DND-41 (cell line): ENCODE measurements at regions not wholly inside any gene's neighbourhood (a gene's known extent, or its start where the extent isn't known, plus 50 kb on each side); places are given as distances from the start of the nearest gene placed in this dataset.

Experiments
- ATAC-seq: fragments of 200-7000 bp; cut with Tn5 transposase; 3 replicates; pipeline ENCODE4 v1.9.1; 2021; ENCODE audit warnings: low read depth; ENCODE audit not compliant: insufficient read depth
- DNase-seq: peaks from one replicate; pipeline ENCODE4 v3.0.0-alpha.2; 2020
- H2AFZ ChIP-seq: 2 replicates; pipeline ENCODE4 v1.6.0; 2012; ENCODE audit warnings: low read depth, low read length
- H3K27ac ChIP-seq: 2 replicates; pipeline ENCODE4 v1.5.1; 2012; ENCODE audit warnings: low read length, inconsistent platforms
- H3K27me3 ChIP-seq: fragments of 200-600 bp; sonication (generic); 2 replicates; pipeline ENCODE4 v1.6.0; 2012; ENCODE audit warnings: low read length, mild to moderate bottlenecking, inconsistent platforms; ENCODE audit not compliant: insufficient read depth, poor library complexity
- H3K36me3 ChIP-seq: 2 replicates; pipeline ENCODE4 v1.5.1; 2012; ENCODE audit warnings: low read length, inconsistent platforms; ENCODE audit not compliant: insufficient read depth
- H3K4me1 ChIP-seq: 2 replicates; pipeline ENCODE4 v1.5.1; 2012; ENCODE audit warnings: mild to moderate bottlenecking, low read length; ENCODE audit not compliant: insufficient read depth
- H3K4me2 ChIP-seq: 2 replicates; pipeline ENCODE4 v1.6.0; 2012; ENCODE audit warnings: mild to moderate bottlenecking, moderate library complexity, low read length, inconsistent platforms; ENCODE audit not compliant: insufficient read depth
- H3K4me3 ChIP-seq, 2 experiments: fragments of 200-600 bp in 1 of 2; shearing (Covaris generic) in 1 of 2; 2 replicates each; pipeline ENCODE4 v1.5.1; 2012 to 2016; ENCODE audit warnings: inconsistent platforms in 2 of 2, low read length in 2 of 2, mild to moderate bottlenecking in 2 of 2, low read depth in 1 of 2, moderate library complexity in 1 of 2
- H3K79me2 ChIP-seq: 2 replicates; pipeline ENCODE4 v1.6.0; 2012; ENCODE audit warnings: low read length, inconsistent platforms; ENCODE audit not compliant: insufficient read depth
- H3K9ac ChIP-seq: 2 replicates; pipeline ENCODE4 v1.6.0; 2012; ENCODE audit warnings: low read depth, mild to moderate bottlenecking, inconsistent platforms, low read length, moderate library complexity
- H3K9me3 ChIP-seq: 2 replicates; pipeline ENCODE4 v1.5.1; 2012; ENCODE audit warnings: low read length, moderate library complexity, mild to moderate bottlenecking, inconsistent platforms; ENCODE audit not compliant: insufficient read depth, severe bottlenecking
- H4K20me1 ChIP-seq: 2 replicates; pipeline ENCODE4 v1.6.0; 2012; ENCODE audit warnings: low read length; ENCODE audit not compliant: insufficient read depth
- EZH2 ChIP-seq: IDR thresholded peaks from 3 replicates; pipeline ENCODE4 v1.6.1; 2012; ENCODE audit warnings: borderline replicate concordance, low read depth, mild to moderate bottlenecking, moderate library complexity, low read length, inconsistent platforms; ENCODE audit not compliant: severe bottlenecking
- TF ChIP-seq, protein P1 (sequence below): IDR thresholded peaks from 2 replicates; pipeline ENCODE4 v1.5.1; 2012; ENCODE audit warnings: borderline replicate concordance, low read length, moderate library complexity, mild to moderate bottlenecking; ENCODE audit not compliant: poor library complexity, severe bottlenecking; ENCODE audit errors: extremely low read depth

DNA sequence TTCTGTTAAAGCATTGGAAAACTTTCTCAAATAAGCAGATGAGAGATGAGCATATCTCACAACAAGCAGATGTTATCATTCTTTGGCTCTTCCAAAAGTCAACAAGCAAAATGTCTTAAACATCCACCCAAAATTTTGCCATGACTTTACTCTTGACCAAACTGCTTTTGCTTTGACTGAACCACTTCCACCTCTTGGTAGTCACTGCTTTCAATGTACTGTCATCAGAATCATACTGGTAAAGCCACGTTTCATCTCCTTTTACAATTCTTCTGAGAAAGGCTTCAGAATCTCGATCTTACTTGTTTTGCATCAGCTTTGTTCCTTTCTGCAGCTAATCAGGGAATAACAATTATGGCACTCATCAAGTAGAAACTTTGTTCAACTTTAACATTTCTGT, 498.5 kb upstream of the GJE1 start:
- Histone ChIP-seq H3K9me3 (no peaks in the 10 kb centered on the region), H3K4me1 (no peaks in the 10 kb centered on the region), H3K36me3 (no peaks in the 10 kb centered on the region), H3K9ac (no peak overlapping the region), H3K27me3 (no peaks in the 10 kb centered on the region), H3K4me2 (no peak overlapping the region), H3K4me3 (no peak overlapping the region), H4K20me1 (no peaks in the 10 kb centered on the region), H2AFZ (no peak overlapping the region), H3K27ac (no peak overlapping the region), H3K79me2 (no peaks in the 10 kb centered on the region)
- no peak for ATAC-seq
- TF ChIP-seq, protein P1, sequence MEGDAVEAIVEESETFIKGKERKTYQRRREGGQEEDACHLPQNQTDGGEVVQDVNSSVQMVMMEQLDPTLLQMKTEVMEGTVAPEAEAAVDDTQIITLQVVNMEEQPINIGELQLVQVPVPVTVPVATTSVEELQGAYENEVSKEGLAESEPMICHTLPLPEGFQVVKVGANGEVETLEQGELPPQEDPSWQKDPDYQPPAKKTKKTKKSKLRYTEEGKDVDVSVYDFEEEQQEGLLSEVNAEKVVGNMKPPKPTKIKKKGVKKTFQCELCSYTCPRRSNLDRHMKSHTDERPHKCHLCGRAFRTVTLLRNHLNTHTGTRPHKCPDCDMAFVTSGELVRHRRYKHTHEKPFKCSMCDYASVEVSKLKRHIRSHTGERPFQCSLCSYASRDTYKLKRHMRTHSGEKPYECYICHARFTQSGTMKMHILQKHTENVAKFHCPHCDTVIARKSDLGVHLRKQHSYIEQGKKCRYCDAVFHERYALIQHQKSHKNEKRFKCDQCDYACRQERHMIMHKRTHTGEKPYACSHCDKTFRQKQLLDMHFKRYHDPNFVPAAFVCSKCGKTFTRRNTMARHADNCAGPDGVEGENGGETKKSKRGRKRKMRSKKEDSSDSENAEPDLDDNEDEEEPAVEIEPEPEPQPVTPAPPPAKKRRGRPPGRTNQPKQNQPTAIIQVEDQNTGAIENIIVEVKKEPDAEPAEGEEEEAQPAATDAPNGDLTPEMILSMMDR = no peak
- TF ChIP-seq EZH2 = no peak
- DNase-seq = no peak

DNA sequence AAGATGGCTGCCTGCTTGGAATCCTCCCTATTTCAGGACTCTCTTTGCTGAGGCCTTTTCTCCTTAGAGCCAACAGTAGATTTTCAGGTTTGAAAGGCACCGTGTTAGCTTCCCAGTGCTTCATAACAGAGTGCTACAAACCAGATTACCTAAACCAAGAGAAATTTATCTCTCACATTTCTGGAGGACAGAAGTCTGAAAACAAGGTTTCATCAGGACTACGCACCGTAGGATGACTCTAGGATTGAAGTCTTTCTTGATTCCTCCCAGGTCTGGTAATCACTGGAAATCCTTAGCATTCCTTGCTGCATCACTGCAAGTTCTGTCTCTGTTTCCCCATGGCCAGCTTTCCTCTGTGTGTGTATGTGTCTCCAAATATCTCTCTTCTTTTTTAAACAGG, 508.4 kb upstream of the GJE1 start:
- ATAC-seq = no peak
- no peak overlapping the region for H3K9ac ChIP-seq

DNA sequence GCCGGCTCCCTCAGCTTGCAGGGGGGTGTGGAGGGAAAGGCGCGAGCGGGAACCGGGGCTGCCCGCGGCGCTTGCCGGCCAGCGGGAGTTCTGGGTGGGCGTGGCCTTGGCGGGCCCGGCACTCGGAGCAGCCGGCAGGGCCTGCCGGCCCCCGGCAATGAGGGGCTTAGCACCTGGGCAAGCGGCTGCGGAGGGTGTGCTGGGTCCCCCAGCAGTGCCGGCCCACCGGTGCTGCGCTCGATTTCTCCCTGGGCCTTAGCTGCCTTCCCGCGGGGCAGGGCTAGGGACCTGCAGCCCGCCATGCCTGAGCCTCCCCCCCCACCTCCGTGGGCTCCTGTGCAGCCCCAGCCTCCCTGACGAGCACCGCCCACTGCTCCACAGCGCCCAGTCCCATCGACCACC, 514.5 kb upstream of the GJE1 start:
- no peak for DNase-seq
- TF ChIP-seq, protein P1 = no peak
- TF ChIP-seq EZH2 = no peak
- Histone ChIP-seq H3K27me3 (no peaks in the 10 kb centered on the region), H3K4me1 (no peaks in the 10 kb centered on the region), H3K4me3 (no peak overlapping the region), H2AFZ (no peak overlapping the region), H3K4me2 (no peak overlapping the region), H3K9me3 (no peaks in the 10 kb centered on the region), H3K36me3 (no peaks in the 10 kb centered on the region), H3K9ac (no peak overlapping the region), H3K27ac (no peak overlapping the region), H3K79me2 (no peaks in the 10 kb centered on the region), H4K20me1 (no peaks in the 10 kb centered on the region)
- ATAC-seq = no peak

More for the DNA sequence above, 508.4 kb upstream of the GJE1 start:
- H3K36me3 ChIP-seq = no peaks in the 10 kb centered on the region
- no peak for DNase-seq
- no peak overlapping the region for H3K27ac ChIP-seq
- H3K27me3 ChIP-seq = no peaks in the 10 kb centered on the region
- no peak overlapping the region for H3K4me3 ChIP-seq
- no peaks in the 10 kb centered on the region for H3K79me2 ChIP-seq
- H4K20me1 ChIP-seq = no peaks in the 10 kb centered on the region
- H3K9me3 ChIP-seq = no peaks in the 10 kb centered on the region
- no peak overlapping the region for H3K4me2 ChIP-seq
- H2AFZ ChIP-seq = no peak overlapping the region
- no peaks in the 10 kb centered on the region for H3K4me1 ChIP-seq
- TF ChIP-seq EZH2 = no peak
- TF ChIP-seq, protein P1 = no peak

DNA sequence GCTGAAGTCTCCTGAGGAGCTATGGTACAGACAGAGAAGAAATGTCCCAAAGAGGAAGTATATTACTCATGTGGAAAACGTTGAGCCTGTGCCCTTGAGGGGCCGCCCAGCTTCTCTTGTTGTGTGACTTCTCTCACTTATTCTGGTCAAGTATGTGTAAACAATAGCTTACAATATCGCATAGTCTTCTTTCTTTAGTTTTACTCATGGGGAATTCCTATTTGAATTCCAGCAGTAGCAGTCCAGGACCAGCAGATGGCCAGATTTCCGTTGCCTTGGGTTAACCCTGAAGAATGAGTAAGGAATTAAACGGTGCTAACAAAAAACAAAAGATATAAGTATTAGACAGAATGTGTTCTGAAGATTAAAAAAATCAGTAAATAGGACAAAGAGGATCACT, 522.0 kb upstream of the GJE1 start:
- Histone ChIP-seq H3K36me3 (no peaks in the 10 kb centered on the region), H3K4me1 (no peaks in the 10 kb centered on the region), H3K4me3 (no peak overlapping the region), H3K9ac (no peak overlapping the region), H3K27me3 (no peaks in the 10 kb centered on the region), H3K27ac (no peak overlapping the region), H3K4me2 (no peak overlapping the region), H2AFZ (no peak overlapping the region), H3K79me2 (no peaks in the 10 kb centered on the region), H4K20me1 (no peaks in the 10 kb centered on the region), H3K9me3 (no peaks in the 10 kb centered on the region)
- TF ChIP-seq, protein P1 = no peak
- TF ChIP-seq EZH2 = no peak
- ATAC-seq (no peak), DNase-seq (no peak)
